AG08395 (cell line): ENCODE measurements at regions not wholly inside any gene's neighbourhood (a gene's known extent, or its start where the extent isn't known, plus 50 kb on each side); places are given as distances from the start of the nearest gene placed in this dataset.
"Not testable (repeated sequence)": the region's sequence is repeated elsewhere in the genome, so short reads cannot be mapped to it uniquely, and the experiment has no call there.

Experiments used
- DNase-seq: peaks from one replicate; pipeline ENCODE4 v3.0.0; 2012; ENCODE audit warnings: mixed read lengths, low spot score

- no peak for DNase-seq
Observed at GRCh38 chr15:39502082-39502447, 78.8 kb upstream of the THBS1 start.

GRCh38 chr15:39502611-39503195, 78.2 kb upstream of the THBS1 start:
- no peak for DNase-seq

DNA sequence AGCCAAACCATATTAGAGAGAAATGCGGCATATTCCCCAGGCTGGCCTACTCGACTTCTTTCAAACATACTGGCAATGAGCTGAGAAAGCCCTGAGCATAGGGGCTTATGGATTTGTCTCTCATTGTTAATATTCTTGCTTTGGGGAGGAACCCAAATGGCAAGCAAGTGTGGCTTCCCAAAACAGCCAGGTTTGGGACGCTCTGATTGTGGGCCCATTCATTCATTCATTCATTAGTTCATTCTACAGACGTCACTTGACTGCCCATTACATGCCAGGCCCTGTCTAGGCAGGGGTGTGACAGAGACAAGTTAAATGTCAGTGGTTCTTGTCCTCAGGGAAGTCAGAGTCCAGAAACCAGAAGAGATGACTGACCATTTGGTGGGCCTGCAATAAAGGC, 77.4 kb upstream of the THBS1 start:
- no peak for DNase-seq

DNA sequence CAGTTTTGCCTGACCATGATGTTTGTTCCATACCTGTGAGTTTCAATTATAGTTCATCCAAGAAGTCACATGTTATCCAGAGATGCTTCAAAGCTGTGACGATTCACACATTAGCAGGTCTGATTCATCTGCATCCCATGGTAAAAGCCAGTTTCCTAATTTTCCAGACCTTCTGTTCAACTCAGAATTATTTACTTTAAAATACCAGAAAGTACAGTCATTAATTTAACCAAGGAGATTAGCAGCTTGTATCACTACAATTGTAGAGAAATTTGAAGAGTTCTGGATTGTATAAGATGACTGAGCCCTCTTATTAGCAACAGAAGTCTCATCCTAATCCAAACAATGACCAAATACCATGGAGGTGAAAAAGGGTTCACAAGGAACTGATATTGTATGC, 76.1 kb upstream of the THBS1 start:
- peak; percentile 60 for DNase-seq

DNA sequence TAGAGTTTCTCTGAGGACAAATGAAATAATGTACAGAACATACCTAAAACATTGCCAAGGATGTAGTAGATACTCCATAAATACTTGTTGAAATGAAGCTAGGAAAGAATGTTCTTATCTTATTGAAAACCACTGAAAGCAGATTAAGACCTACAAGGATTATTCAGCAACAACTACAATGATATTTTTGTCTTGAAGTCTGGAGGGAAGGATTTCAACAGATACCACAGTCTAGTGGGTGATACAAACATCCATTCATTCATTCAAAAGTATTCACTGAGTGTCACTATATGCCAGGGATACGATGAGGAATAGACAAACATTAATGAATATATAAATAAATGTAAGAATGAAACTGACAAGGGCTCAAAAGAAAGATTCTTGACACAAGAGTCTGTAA, 74.7 kb upstream of the THBS1 start:
- no peak for DNase-seq

GRCh38 chr15:39508536-39508935, 72.3 kb upstream of the THBS1 start:
- no peak for DNase-seq

- DNase-seq = no peak
Observed at GRCh38 chr15:39510001-39510701, 70.7 kb upstream of the THBS1 start.

GRCh38 chr15:39511000-39511915, 69.6 kb upstream of the THBS1 start:
- peak; percentile 91 for DNase-seq

- DNase-seq = peak; percentile 63
Observed at GRCh38 chr15:39511916-39512260, 69.0 kb upstream of the THBS1 start.

DNA sequence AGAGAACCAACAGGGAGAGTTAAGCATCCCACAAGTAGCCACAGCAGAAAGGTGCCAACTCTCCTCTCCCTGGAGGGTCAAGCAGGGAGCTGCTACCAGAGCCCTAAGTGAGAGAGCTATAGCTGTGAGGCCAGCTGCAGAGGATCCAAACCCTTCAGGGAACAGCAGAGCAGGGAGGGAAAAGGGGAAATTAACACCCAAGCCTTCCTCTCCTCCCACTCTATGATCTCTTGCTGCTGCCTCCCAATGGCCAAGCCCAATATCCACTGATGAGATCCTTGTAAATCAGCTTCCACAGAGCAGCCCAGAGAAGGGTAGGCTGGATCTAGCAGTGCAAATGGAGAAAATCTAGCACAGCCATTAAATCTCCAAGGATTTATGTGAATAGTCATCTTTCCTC, 68.2 kb upstream of the THBS1 start:
- DNase-seq = no peak

- DNase-seq = no peak
Observed at GRCh38 chr15:39513936-39514335, 66.9 kb upstream of the THBS1 start.

- DNase-seq = no peak
Observed at GRCh38 chr15:39514933-39515332, 65.9 kb upstream of the THBS1 start.

DNA sequence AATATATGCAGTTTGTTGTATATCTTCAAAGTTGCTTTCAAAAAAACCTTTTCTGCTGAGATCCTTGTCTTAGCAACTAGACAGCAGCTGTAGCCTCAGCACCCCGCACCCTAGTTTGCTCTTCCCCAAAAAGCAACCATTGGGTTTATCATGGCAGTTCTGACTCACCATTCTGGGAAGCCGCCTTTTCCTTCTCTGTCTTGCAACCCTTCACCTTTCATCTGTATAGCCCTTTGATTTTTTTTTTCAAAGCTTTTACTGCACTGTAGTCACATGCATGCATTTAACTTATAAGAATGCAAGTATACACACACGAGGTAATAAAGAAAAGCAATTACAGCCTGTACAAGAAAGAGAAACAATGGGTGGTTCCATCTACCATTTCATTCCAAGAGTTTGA, 65.1 kb upstream of the THBS1 start:
- no peak for DNase-seq

DNA sequence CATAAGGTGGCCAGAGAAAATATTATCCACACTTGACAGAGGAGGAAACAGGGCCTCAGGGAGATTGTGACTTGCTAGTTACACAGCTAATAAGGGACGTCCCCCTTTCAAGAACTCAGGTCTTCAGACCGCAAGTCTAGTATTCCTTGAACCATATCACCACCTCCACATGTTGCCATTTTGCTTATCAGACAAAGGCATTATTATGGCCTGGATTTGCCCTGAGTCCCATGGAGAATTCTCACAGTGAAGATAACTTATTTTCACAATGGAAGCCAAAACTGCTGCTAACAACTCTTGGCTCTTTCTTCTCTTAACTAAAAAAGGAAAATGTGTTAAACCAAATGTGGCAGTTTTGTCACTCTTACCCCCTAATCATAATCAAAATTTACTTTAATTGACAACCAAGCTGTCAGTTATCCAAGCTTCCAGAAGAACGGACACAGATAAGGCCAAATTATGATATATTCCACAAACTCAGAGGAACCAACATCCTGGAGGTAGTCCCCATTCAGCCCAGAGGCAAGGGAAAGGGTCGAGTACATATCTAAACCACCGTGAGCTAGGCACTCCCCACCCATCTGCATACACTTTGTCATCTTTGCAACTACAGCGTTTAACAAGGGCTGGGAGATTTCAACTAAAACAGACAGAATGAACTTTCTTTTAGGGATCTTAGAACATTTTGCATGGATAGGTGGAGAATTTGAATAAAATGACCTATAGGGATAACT, 63.6 kb upstream of the THBS1 start:
- DNase-seq = no peak

GRCh38 chr15:39523968-39524367, 56.9 kb upstream of the THBS1 start:
- not testable (repeated sequence) for DNase-seq

GRCh38 chr15:39529457-39529856, 51.4 kb upstream of the THBS1 start:
- DNase-seq = no peak

DNA sequence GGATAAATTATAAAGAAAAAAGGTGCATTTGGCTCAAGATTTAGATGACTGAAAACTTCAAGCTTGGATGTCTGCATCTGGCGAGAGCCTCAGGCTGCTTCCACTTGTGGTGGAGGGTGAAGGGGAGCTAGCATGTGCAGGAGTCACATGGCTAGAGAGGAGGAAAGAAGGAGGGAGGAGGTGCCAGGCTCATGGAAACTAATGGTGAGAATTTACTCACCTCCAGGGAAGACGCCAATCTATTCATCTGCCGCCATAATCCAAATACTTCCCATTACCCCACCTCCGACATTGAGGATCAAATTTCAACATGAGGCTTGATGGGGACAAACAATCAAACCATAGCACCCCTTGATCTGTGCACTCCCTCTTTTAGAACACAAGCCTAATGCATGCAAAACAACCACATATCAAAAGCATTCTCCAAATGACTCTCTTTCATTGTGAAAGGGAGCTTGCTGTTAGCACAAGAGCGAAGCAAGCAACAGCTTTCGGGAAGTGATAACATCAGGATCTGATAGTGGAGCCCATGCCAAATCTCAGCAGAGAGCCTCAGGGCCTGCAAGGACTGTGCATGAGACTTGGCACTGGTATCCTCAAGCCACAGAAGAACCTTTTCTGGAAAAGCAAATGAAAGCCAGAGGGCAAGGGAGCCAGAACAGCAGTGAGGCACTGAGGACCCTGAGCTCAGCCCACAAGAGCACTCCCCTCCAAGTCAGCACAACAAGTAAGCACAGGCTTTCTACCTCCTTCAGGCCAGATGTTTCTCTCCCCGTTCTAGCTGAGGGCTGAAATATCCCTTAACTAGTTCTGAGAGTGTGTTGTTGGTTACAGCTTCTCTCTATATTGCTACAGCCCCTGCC, 50.2 kb upstream of the THBS1 start:
- peak; percentile 43 for DNase-seq
